ENCODE measurements at regions not wholly inside any gene's neighbourhood (a gene's known extent, or its start where the extent isn't known, plus 50 kb on each side); places are given as distances from the start of the nearest gene placed in this dataset.

GRCh38 chr2:120802867-120803484 lies 67.3 kb downstream of the GLI2 start:
- Histone ChIP-seq H3K4me3 (ENCODE audit: low read depth, low read length) (no peak overlapping the region), H3K9me3 (no peaks in the 10 kb centered on the region), H3K4me1 (no peaks in the 10 kb centered on the region), H3K36me3 (ENCODE audit: control insufficient read depth, insufficient read depth, low read length) (no peaks in the 10 kb centered on the region), H3K27me3 (replicated peaks; ENCODE audit: control insufficient read depth, insufficient read depth, low read length) (no peaks in the 10 kb centered on the region)
- H3K9me3 Mint-ChIP-seq (ENCODE audit: unreplicated experiment), result no peaks in the 10 kb centered on the region
- POLR2A ChIA-PET, result no interaction called here
- no peaks in the 10 kb centered on the region for H3K36me3 Mint-ChIP-seq (ENCODE audit: insufficient read depth, unreplicated experiment)
- no peak overlapping the region for H3K27ac Mint-ChIP-seq (ENCODE audit: unreplicated experiment)
- CTCF ChIA-PET, result no interaction called here
- intact Hi-C loops (cut with micrococcal nuclease; ENCODE audit: unreplicated experiment), result no loop called here
- no peak overlapping the region for H3K4me3 Mint-ChIP-seq (ENCODE audit: unreplicated experiment)
- no peaks in the 10 kb centered on the region for H3K27me3 Mint-ChIP-seq (ENCODE audit: insufficient read depth, unreplicated experiment)
- TF ChIP-seq CTCF (IDR thresholded peaks at IDR 0.05; ENCODE audit: insufficient read depth in 1 of 2, low read depth in 1 of 2, low read length in 1 of 2, severe bottlenecking in 1 of 2, unreplicated experiment in 1 of 2), result no peak
- H3K4me1 Mint-ChIP-seq (ENCODE audit: low read depth, unreplicated experiment), result no peaks in the 10 kb centered on the region
- BruUV-seq (replicated peaks), result no TSS peak
- no peak for DNase-seq

- ChIA-PET POLR2A (no interaction called here), CTCF (no interaction called here)
- TF ChIP-seq CTCF (IDR thresholded peaks at IDR 0.05; ENCODE audit: insufficient read depth in 1 of 2, low read depth in 1 of 2, low read length in 1 of 2, severe bottlenecking in 1 of 2, unreplicated experiment in 1 of 2), result no peak
- intact Hi-C loops (cut with micrococcal nuclease; ENCODE audit: unreplicated experiment), result no loop called here
- H3K27me3 Mint-ChIP-seq (ENCODE audit: insufficient read depth, unreplicated experiment), result no peaks in the 10 kb centered on the region
- H3K9me3 Mint-ChIP-seq (ENCODE audit: unreplicated experiment), result no peaks in the 10 kb centered on the region
- Histone ChIP-seq H3K36me3 (ENCODE audit: control insufficient read depth, insufficient read depth, low read length) (no peaks in the 10 kb centered on the region), H3K4me1 (no peaks in the 10 kb centered on the region), H3K27me3 (replicated peaks; ENCODE audit: control insufficient read depth, insufficient read depth, low read length) (no peaks in the 10 kb centered on the region), H3K4me3 (ENCODE audit: low read depth, low read length) (no peak overlapping the region), H3K9me3 (no peaks in the 10 kb centered on the region)
- BruUV-seq (replicated peaks), result no TSS peak
- H3K36me3 Mint-ChIP-seq (ENCODE audit: insufficient read depth, unreplicated experiment), result no peaks in the 10 kb centered on the region
- no peak for DNase-seq
- no peak overlapping the region for H3K27ac Mint-ChIP-seq (ENCODE audit: unreplicated experiment)
- H3K4me1 Mint-ChIP-seq (ENCODE audit: low read depth, unreplicated experiment), result no peaks in the 10 kb centered on the region
- H3K4me3 Mint-ChIP-seq (ENCODE audit: unreplicated experiment), result no peak overlapping the region
These were observed 68.2 kb downstream of the GLI2 start for GRCh38 chr2:120803764-120804335.

GRCh38 chr2:120804459-120804858 lies 68.8 kb downstream of the GLI2 start:
- CTCF ChIA-PET, result no interaction called here
- no peak for DNase-seq
- Mint-ChIP-seq H3K36me3 (ENCODE audit: insufficient read depth, unreplicated experiment) (no peaks in the 10 kb centered on the region), H3K4me3 (ENCODE audit: unreplicated experiment) (no peak overlapping the region), H3K9me3 (ENCODE audit: unreplicated experiment) (no peaks in the 10 kb centered on the region), H3K4me1 (ENCODE audit: low read depth, unreplicated experiment) (no peaks in the 10 kb centered on the region), H3K27me3 (ENCODE audit: insufficient read depth, unreplicated experiment) (no peaks in the 10 kb centered on the region), H3K27ac (ENCODE audit: unreplicated experiment) (no peak overlapping the region)
- no peak for TF ChIP-seq CTCF (IDR thresholded peaks at IDR 0.05; ENCODE audit: insufficient read depth in 1 of 2, low read depth in 1 of 2, low read length in 1 of 2, severe bottlenecking in 1 of 2, unreplicated experiment in 1 of 2)
- Histone ChIP-seq H3K4me3 (ENCODE audit: low read depth, low read length) (no peak overlapping the region), H3K36me3 (ENCODE audit: control insufficient read depth, insufficient read depth, low read length) (no peaks in the 10 kb centered on the region), H3K9me3 (no peaks in the 10 kb centered on the region), H3K4me1 (no peaks in the 10 kb centered on the region), H3K27me3 (replicated peaks; ENCODE audit: control insufficient read depth, insufficient read depth, low read length) (no peaks in the 10 kb centered on the region)
- BruUV-seq (replicated peaks), result no TSS peak
- POLR2A ChIA-PET, result no interaction called here
- intact Hi-C loops (cut with micrococcal nuclease; ENCODE audit: unreplicated experiment), result no loop called here

Data from Caco-2 (cell line).